GM18505 (cell line): ENCODE measurements at regions not wholly inside any gene's neighbourhood (a gene's known extent, or its start where the extent isn't known, plus 50 kb on each side); places are given as distances from the start of the nearest gene placed in this dataset.

Source experiments
- ATAC-seq: cut with Tn5 transposase; IDR thresholded peaks from one replicate; pipeline ENCODE4 v1.9.1; 2021; ENCODE audit not compliant: unreplicated experiment
- POLR2A ChIP-seq: IDR thresholded peaks from 4 replicates; pipeline ENCODE4 v1.6.1; 2011; ENCODE audit warnings: borderline replicate concordance; ENCODE audit not compliant: insufficient read depth, insufficient read length; ENCODE audit errors: extremely low read depth

DNA sequence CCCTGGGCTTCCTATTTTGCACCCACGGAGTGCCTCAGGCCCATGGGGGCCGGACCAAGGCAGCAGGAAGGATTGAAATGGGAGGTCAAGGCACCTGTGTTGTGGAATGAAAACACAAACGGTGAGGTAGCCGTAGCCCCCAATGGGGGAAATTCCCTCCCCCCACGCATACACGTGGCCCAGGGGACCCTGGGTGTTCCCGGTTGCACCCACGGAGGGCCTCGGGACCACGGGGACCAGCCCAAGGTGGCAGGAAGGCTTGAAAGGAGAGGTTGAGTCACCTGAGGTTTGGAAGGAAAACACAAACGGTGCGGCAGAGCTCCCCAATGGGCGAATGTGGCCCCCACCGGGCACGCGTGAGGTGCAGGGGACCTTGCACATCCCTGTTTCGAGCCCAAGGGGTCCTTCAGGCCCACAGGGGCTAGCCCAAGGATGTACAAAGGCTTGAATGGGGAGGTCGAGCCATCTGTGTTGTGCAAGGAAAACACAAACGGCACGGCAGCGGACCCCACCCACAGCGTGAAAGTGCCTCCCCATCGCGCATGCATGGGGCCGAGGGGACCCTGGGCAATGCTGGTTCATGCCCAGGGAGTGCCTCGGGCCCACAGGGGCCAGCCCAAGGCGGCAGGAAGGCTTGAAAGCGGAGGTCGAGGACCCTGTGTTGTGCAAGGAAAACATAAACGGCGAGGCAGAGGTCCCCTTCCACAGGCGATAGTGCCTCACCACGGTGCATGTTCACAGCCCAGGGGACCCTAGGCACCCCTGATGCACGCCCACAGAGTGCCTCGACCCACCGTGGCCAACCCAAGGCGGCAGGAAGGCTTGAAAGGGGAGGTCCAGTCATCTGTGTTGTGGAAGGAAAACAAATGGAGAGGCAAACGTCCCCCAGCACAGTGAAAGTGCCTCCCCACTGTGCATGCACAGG, 376.7 kb downstream of the ALG10 start:
- ATAC-seq = no peak
- TF ChIP-seq POLR2A = no peak

DNA sequence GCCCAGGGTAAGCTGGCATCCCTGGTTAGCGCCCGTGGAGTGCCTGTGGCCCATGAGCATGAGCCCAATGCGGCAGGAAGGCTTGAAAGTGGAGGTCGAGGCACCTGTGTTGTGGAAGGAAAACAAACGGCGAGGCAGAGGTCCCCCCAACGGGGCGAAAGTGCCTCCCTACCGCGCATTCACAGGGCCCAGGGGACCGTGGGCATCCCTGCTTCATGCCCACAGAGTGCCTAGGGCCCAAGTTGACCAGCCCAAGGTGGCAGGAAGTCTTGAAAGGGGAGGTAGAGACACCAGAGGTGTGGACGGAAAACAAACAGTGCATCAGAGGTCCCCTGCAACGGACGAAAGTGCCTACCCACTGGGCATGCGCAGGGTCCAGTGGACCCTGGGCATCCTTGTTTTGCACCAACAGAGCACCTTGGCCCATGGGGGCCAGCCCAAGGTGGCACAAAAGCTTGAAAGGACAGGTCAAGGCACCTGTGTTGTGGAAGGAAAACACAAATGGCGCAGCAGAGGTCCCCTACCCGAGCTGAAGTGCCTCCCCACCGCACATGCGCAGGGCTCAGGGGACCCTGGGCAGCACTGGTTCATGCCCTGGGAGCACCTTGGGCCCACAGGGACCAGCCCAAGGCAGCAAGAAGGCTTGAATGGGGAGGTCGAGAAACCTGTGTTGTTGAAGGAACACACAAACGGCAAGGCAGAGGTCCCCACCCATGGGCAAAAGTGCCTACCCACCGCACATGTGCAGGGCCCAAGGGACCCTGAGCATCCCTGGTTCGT, 377.5 kb downstream of the ALG10 start:
- no peak for TF ChIP-seq POLR2A
- ATAC-seq = no peak

GRCh38 chr12:34400411-34400881, 378.1 kb downstream of the ALG10 start:
- no peak for TF ChIP-seq POLR2A
- no peak for ATAC-seq

GRCh38 chr12:34400986-34401658, 378.8 kb downstream of the ALG10 start:
- no peak for ATAC-seq

DNA sequence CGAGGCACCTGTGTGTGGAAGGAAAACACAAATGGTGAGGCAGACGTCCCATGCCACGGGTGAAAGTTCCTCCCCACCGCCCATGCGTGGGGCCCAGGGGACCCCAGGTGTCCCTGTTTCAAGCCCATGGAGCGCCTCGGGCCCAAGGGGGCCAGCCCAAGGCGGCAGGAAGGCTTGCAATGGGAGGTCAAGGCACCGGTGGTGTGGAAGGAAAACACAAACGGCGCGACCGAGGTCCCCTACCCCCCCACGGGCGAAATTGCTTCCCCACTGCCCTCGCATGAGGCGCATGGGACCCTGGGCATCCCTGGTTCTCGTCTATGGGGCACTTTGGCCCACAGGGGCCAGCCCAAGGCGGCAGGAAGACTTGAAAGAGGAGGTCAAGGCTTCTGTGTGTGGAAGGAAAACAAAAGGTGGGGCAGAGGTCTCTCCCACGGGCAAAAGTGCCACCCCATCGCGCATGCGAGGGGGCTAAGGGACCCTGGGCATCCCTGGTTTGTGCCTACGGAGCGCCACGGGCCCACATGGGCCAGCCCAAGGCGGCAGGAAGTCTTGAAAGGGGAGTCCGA, 379.4 kb downstream of the ALG10 start:
- ATAC-seq = no peak
- no peak for TF ChIP-seq POLR2A

More at GRCh38 chr12:34400986-34401658, 378.8 kb downstream of the ALG10 start:
- TF ChIP-seq POLR2A = no peak

- no peak for ATAC-seq
- no peak for TF ChIP-seq POLR2A
These were observed 380.1 kb downstream of the ALG10 start for GRCh38 chr12:34402228-34402898.

- TF ChIP-seq POLR2A = no peak
- no peak for ATAC-seq
These were observed 380.8 kb downstream of the ALG10 start for GRCh38 chr12:34402899-34403705.

GRCh38 chr12:34403706-34404376, 381.5 kb downstream of the ALG10 start:
- ATAC-seq = no peak
- TF ChIP-seq POLR2A = no peak

DNA sequence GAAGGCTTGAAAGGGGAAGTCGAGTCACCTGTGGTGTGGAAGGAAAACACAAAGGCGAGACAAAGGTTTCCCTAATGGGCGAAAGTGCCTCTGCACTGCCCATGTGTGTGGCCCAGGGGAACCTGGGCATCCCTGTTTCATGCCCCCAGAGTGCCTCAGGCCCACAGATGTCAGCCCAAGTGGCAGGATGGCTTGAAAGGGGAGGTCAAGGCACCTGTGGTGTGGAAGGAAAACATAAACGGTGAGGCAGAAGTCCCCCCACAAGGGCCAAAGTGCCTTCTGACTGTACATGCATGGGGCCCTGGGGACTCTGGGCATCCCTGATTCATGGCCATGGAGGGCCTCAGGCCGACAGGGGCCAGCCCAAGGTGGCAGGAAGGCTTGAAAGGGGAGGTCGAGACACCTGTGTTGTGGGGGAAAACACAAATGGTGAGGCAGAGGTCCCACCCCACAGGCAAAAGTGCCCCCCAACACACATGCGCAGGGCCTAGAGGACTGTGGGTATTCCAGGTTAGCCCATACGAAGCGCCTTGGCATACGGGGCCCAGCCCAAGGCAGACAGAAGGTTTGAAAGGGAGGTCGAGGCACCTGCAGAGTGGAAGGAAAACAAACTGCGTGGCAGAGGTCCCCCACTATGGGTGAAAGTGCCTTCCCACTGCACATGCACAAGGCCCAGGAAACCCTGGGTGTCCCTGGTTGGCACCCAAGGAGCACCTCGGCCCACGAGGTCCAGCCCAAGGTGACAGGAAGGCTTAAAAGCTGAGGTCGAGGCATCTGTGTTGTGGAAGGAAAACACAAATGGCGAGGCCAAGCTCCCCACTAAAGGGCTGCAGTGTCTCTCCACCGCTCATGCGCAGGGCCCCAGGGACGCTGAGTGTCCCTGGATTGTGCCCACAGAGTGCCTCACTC, 382.3 kb downstream of the ALG10 start:
- TF ChIP-seq POLR2A = no peak
- no peak for ATAC-seq
